H9 (cell line): ENCODE measurements at regions not wholly inside any gene's neighbourhood (a gene's known extent, or its start where the extent isn't known, plus 50 kb on each side); places are given as distances from the start of the nearest gene placed in this dataset.

Experiments used
- DNase-seq: peaks from one replicate; pipeline ENCODE4 v3.0.0-alpha.2; 2017
- H2AFZ ChIP-seq: one replicate; pipeline ENCODE4 v1.6.1; 2013; ENCODE audit warnings: mild to moderate bottlenecking, low read length, control low read depth, moderate library complexity
- H2AK5ac ChIP-seq: 2 replicates; pipeline ENCODE4 v1.6.1; 2013; ENCODE audit warnings: low read length, control low read depth, mixed read lengths; ENCODE audit not compliant: insufficient read length
- H2BK120ac ChIP-seq: one replicate; pipeline ENCODE4 v1.6.1; 2013; ENCODE audit warnings: low read depth, mild to moderate bottlenecking, low read length, control low read depth, inconsistent platforms; ENCODE audit not compliant: poor library complexity, severe bottlenecking
- H2BK12ac ChIP-seq: 2 replicates; pipeline ENCODE4 v1.6.1; 2013; ENCODE audit warnings: low read length, control low read depth, mixed read lengths, low read depth; ENCODE audit not compliant: insufficient read length
- H2BK15ac ChIP-seq: 2 replicates; pipeline ENCODE4 v1.6.1; 2013; ENCODE audit warnings: low read depth, low read length, control low read depth
- H2BK20ac ChIP-seq: one replicate; pipeline ENCODE4 v1.6.1; 2013; ENCODE audit warnings: low read depth, mild to moderate bottlenecking, low read length, control low read depth, inconsistent platforms; ENCODE audit not compliant: poor library complexity, severe bottlenecking
- H2BK5ac ChIP-seq: 2 replicates; pipeline ENCODE4 v1.6.1; 2013; ENCODE audit warnings: low read length, control low read depth, mixed read lengths; ENCODE audit not compliant: insufficient read length
- H3K14ac ChIP-seq: 2 replicates; pipeline ENCODE4 v1.6.1; 2013; ENCODE audit warnings: low read length, control low read depth; ENCODE audit not compliant: insufficient read depth
- H3K18ac ChIP-seq: 2 replicates; pipeline ENCODE4 v1.6.1; 2013; ENCODE audit warnings: low read depth, mild to moderate bottlenecking, mixed read lengths, low read length, control low read depth; ENCODE audit not compliant: insufficient read length
- H3K23ac ChIP-seq: 2 replicates; pipeline ENCODE4 v1.6.1; 2013; ENCODE audit warnings: low read length, control low read depth, mixed read lengths, low read depth; ENCODE audit not compliant: insufficient read length
- H3K23me2 ChIP-seq: 2 replicates; pipeline ENCODE4 v1.6.1; 2013; ENCODE audit warnings: low read depth, mild to moderate bottlenecking, mixed read lengths, low read length, control low read depth; ENCODE audit not compliant: insufficient read length, poor library complexity, severe bottlenecking
- H3K27ac ChIP-seq: 2 replicates; pipeline ENCODE4 v1.5.1; 2013; ENCODE audit warnings: low read length, control low read depth, mixed read lengths, low read depth; ENCODE audit not compliant: insufficient read length
- H3K27me3 ChIP-seq: 2 replicates; pipeline ENCODE4 v1.6.1; 2013; ENCODE audit warnings: low read length, control low read depth, inconsistent platforms; ENCODE audit not compliant: insufficient read depth
- H3K4ac ChIP-seq: 2 replicates; pipeline ENCODE4 v1.6.1; 2013; ENCODE audit warnings: low read depth, mild to moderate bottlenecking, control low read depth, inconsistent platforms, low read length, moderate library complexity
- H3K4me1 ChIP-seq: 2 replicates; pipeline ENCODE4 v1.6.1; 2013; ENCODE audit warnings: low read length, control low read depth, inconsistent platforms; ENCODE audit not compliant: insufficient read depth
- H3K4me2 ChIP-seq: 2 replicates; pipeline ENCODE4 v1.6.1; 2013; ENCODE audit warnings: low read length, control low read depth, mixed read lengths; ENCODE audit not compliant: insufficient read length, insufficient read depth
- H3K56ac ChIP-seq: 2 replicates; pipeline ENCODE4 v1.6.1; 2013; ENCODE audit warnings: low read depth, mild to moderate bottlenecking, mixed read lengths, low read length, control low read depth; ENCODE audit not compliant: insufficient read length
- H3K79me1 ChIP-seq: 2 replicates; pipeline ENCODE4 v1.6.1; 2013; ENCODE audit warnings: low read depth, mild to moderate bottlenecking, moderate library complexity, low read length, control low read depth, inconsistent platforms; ENCODE audit not compliant: insufficient read depth, poor library complexity, severe bottlenecking
- H3K79me2 ChIP-seq: 2 replicates; pipeline ENCODE4 v1.6.1; 2013; ENCODE audit warnings: low read length, control low read depth, inconsistent platforms; ENCODE audit not compliant: insufficient read depth
- H3K9ac ChIP-seq: 2 replicates; pipeline ENCODE4 v1.6.1; 2013; ENCODE audit warnings: low read length, control low read depth, mixed read lengths; ENCODE audit not compliant: insufficient read length; ENCODE audit errors: extremely low read depth
- H3K9me3 ChIP-seq: one replicate; pipeline ENCODE4 v1.6.1; 2013; ENCODE audit warnings: low read depth, low read length, inconsistent platforms; ENCODE audit not compliant: control insufficient read depth
- H3T11ph ChIP-seq: one replicate; pipeline ENCODE4 v1.6.1; 2013; ENCODE audit warnings: mild to moderate bottlenecking, low read length, control low read depth, inconsistent platforms
- H4K20me1 ChIP-seq: one replicate; pipeline ENCODE4 v1.6.1; 2013; ENCODE audit not compliant: control insufficient read depth, insufficient read length, insufficient read depth
- H4K5ac ChIP-seq: 2 replicates; pipeline ENCODE4 v1.6.1; 2013; ENCODE audit warnings: low read depth, mild to moderate bottlenecking, mixed read lengths, low read length, control low read depth; ENCODE audit not compliant: insufficient read length
- H4K8ac ChIP-seq: replicated peaks from 2 replicates; pipeline ENCODE4 v1.6.1; 2013; ENCODE audit warnings: low read length, control low read depth, mixed read lengths, low read depth; ENCODE audit not compliant: insufficient read length
- H4K91ac ChIP-seq: 2 replicates; pipeline ENCODE4 v1.6.1; 2013; ENCODE audit warnings: low read depth, mild to moderate bottlenecking, moderate library complexity, mixed read lengths, low read length, control low read depth; ENCODE audit not compliant: insufficient read length
- H3K27ac Mint-ChIP-seq, 3 experiments: 2 replicates in 2 of 3; 3 replicates in 1 of 3; pipeline ENCODE4 v1.8.0; 2020 to 2021; ENCODE audit warnings: mixed read lengths in 3 of 3, mild to moderate bottlenecking in 1 of 3, moderate library complexity in 1 of 3
- H3K27me3 Mint-ChIP-seq: 2 replicates; pipeline ENCODE4 v1.8.0; 2021; ENCODE audit warnings: low read depth, mild to moderate bottlenecking, moderate library complexity, mixed read lengths
- H3K36me3 Mint-ChIP-seq, 3 experiments: 2 replicates in 2 of 3; 3 replicates in 1 of 3; pipeline ENCODE4 v1.8.0; 2020 to 2021; ENCODE audit warnings: low read depth in 3 of 3, mixed read lengths in 3 of 3; ENCODE audit not compliant: insufficient read depth in 1 of 3
- H3K4me1 Mint-ChIP-seq, 2 experiments: 2 replicates each; pipeline ENCODE4 v1.8.0; 2020; ENCODE audit warnings: mixed read lengths in 2 of 2
- H3K4me3 Mint-ChIP-seq, 2 experiments: 2 replicates in 1 of 2; 3 replicates in 1 of 2; pipeline ENCODE4 v1.8.0; 2020 to 2021; ENCODE audit warnings: mild to moderate bottlenecking in 2 of 2, mixed read lengths in 2 of 2, moderate library complexity in 1 of 2
- H3K9me3 Mint-ChIP-seq, 2 experiments: 2 replicates in 1 of 2; 3 replicates in 1 of 2; pipeline ENCODE4 v1.8.0; 2020; ENCODE audit warnings: mild to moderate bottlenecking in 2 of 2, mixed read lengths in 2 of 2, moderate library complexity in 1 of 2
- WGBS: extraction: QIAGEN DNeasy Blood & Tissue Kit; methylation state at CpG from one replicate; pipeline ENCODE4 v1.1.7; 2013; ENCODE audit warnings: missing lambda C conversion rate, low lambda C conversion rate, mixed read lengths; ENCODE audit not compliant: insufficient read length; ENCODE audit errors: extremely low coverage; 5-methylcytosine and 5-hydroxymethylcytosine counted together
- TF ChIP-seq, protein P1 (sequence below): fragments of 200-600 bp; sonication (generic); conservative IDR thresholded peaks from 3 replicates; pipeline ENCODE4 v1.8.0; 2021; ENCODE audit warnings: antibody characterized with exemption, mild to moderate bottlenecking

DNA sequence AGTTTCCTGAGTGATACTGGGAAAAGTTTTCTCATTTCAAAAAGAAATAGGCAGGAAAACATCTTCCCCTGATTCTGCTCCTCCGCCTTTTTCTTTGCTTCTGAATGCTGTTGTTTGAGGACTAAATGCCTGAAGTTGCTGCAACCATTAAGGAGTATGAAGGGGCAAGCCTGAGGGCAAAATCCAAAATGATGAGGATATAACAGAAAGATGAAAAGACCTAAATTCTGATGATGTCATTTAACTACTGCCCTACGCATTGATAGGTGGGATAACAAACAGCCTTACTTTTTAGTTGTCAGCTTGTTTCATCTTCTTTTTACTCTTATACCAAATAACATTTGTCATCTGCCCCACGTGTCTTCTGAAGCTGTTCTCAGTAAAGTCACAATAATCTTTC is 474.6 kb upstream of the MMS22L start:
- Histone ChIP-seq H2AFZ (no peak overlapping the region), H2BK20ac (no peak overlapping the region), H2BK12ac (no peak overlapping the region), H4K20me1 (no peaks in the 10 kb centered on the region), H3K23me2 (no peaks in the 10 kb centered on the region), H3K79me1 (no peaks in the 10 kb centered on the region), H3K27me3 (no peaks in the 10 kb centered on the region), H3K79me2 (no peaks in the 10 kb centered on the region), H4K8ac (no peak overlapping the region), H2AK5ac (no peak overlapping the region), H3K56ac (no peak overlapping the region), H4K5ac (no peak overlapping the region), H2BK5ac (no peak overlapping the region), H3K9me3 (no peaks in the 10 kb centered on the region), H3K14ac (no peak overlapping the region), H3T11ph (no peak overlapping the region), H3K23ac (no peak overlapping the region), H4K91ac (no peak overlapping the region), H3K4me1 (no peaks in the 10 kb centered on the region), H3K9ac (no peak overlapping the region), H3K18ac (no peak overlapping the region), H2BK15ac (no peak overlapping the region), H2BK120ac (no peak overlapping the region), H3K4me2 (no peak overlapping the region), H3K27ac (no peak overlapping the region), H3K4ac (no peak overlapping the region)
- whole genome bisulfite sequencing = no CpG with 5 or more reads among the region's 3 CpGs
- no peak overlapping the region for H3K4me3 Mint-ChIP-seq
- TF ChIP-seq, protein P1, sequence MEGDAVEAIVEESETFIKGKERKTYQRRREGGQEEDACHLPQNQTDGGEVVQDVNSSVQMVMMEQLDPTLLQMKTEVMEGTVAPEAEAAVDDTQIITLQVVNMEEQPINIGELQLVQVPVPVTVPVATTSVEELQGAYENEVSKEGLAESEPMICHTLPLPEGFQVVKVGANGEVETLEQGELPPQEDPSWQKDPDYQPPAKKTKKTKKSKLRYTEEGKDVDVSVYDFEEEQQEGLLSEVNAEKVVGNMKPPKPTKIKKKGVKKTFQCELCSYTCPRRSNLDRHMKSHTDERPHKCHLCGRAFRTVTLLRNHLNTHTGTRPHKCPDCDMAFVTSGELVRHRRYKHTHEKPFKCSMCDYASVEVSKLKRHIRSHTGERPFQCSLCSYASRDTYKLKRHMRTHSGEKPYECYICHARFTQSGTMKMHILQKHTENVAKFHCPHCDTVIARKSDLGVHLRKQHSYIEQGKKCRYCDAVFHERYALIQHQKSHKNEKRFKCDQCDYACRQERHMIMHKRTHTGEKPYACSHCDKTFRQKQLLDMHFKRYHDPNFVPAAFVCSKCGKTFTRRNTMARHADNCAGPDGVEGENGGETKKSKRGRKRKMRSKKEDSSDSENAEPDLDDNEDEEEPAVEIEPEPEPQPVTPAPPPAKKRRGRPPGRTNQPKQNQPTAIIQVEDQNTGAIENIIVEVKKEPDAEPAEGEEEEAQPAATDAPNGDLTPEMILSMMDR = no peak
- H3K9me3 Mint-ChIP-seq = no peaks in the 10 kb centered on the region
- no peaks in the 10 kb centered on the region; a peak in 1 of 7 replicates for H3K36me3 Mint-ChIP-seq
- H3K4me1 Mint-ChIP-seq = peaks cover 0 to 15% of the 10 kb centered on the region in 2 experiments; a peak in 2 of 4 replicates
- H3K27me3 Mint-ChIP-seq = no peaks in the 10 kb centered on the region; the same call in 1 of the 2 replicates
- no peak for DNase-seq
- no peak overlapping the region; a peak in 1 of 7 replicates for H3K27ac Mint-ChIP-seq
